DMS 273 (cell line): ENCODE measurements at regions not wholly inside any gene's neighbourhood (a gene's known extent, or its start where the extent isn't known, plus 50 kb on each side); places are given as distances from the start of the nearest gene placed in this dataset.

Source experiments
- DNase-seq: peaks from one replicate; lab custom pipeline; 2025; ENCODE audit not compliant: unreplicated experiment; lab: John Stamatoyannopoulos, UW

- no peak for DNase-seq
Measured at GRCh38 chr2:150729495-150729955, 242.1 kb upstream of the RND3 start.

- no peak for DNase-seq
Measured at GRCh38 chr2:150718280-150718679, 230.8 kb upstream of the RND3 start.

- DNase-seq, result no peak
Measured at GRCh38 chr2:150716186-150716585, 228.7 kb upstream of the RND3 start.

GRCh38 chr2:150715501-150715900 lies 228.0 kb upstream of the RND3 start:
- DNase-seq, result no peak

- DNase-seq, result peak; percentile 5
Measured at GRCh38 chr2:150710916-150711315, 223.4 kb upstream of the RND3 start.

- DNase-seq, result no peak
Measured at GRCh38 chr2:150710041-150710440, 222.6 kb upstream of the RND3 start.

GRCh38 chr2:150706561-150706960 lies 219.1 kb upstream of the RND3 start:
- DNase-seq, result no peak

GRCh38 chr2:150705767-150706166 lies 218.3 kb upstream of the RND3 start:
- DNase-seq, result no peak

- DNase-seq, result no peak
Measured at GRCh38 chr2:150705357-150705756, 217.9 kb upstream of the RND3 start.

- DNase-seq, result no peak
Measured at GRCh38 chr2:150702791-150703190, 215.3 kb upstream of the RND3 start.

- no peak for DNase-seq
Measured at GRCh38 chr2:150700666-150701580, 213.5 kb upstream of the RND3 start.

- no peak for DNase-seq
Measured at GRCh38 chr2:150699218-150699617, 211.8 kb upstream of the RND3 start.

- DNase-seq, result no peak
Measured at GRCh38 chr2:150698016-150698661, 210.7 kb upstream of the RND3 start.

- no peak for DNase-seq
Measured at GRCh38 chr2:150697596-150697995, 210.1 kb upstream of the RND3 start.

GRCh38 chr2:150695451-150696135 lies 208.1 kb upstream of the RND3 start:
- no peak for DNase-seq

- DNase-seq, result no peak
Measured at GRCh38 chr2:150693556-150693955, 206.1 kb upstream of the RND3 start.

GRCh38 chr2:150690870-150691269 lies 203.4 kb upstream of the RND3 start:
- DNase-seq, result no peak

GRCh38 chr2:150690261-150690660 lies 202.8 kb upstream of the RND3 start:
- DNase-seq, result no peak

GRCh38 chr2:150689590-150689989 lies 202.1 kb upstream of the RND3 start:
- no peak for DNase-seq

- no peak for DNase-seq
Measured at GRCh38 chr2:150688016-150688415, 200.5 kb upstream of the RND3 start.

GRCh38 chr2:150686391-150686790 lies 198.9 kb upstream of the RND3 start:
- DNase-seq, result no peak
